ENCODE measurements at regions not wholly inside any gene's neighbourhood (a gene's known extent, or its start where the extent isn't known, plus 50 kb on each side); places are given as distances from the start of the nearest gene placed in this dataset.
"Not testable (repeated sequence)": the region's sequence is repeated elsewhere in the genome, so short reads cannot be mapped to it uniquely, and the experiment has no call there.

DNA sequence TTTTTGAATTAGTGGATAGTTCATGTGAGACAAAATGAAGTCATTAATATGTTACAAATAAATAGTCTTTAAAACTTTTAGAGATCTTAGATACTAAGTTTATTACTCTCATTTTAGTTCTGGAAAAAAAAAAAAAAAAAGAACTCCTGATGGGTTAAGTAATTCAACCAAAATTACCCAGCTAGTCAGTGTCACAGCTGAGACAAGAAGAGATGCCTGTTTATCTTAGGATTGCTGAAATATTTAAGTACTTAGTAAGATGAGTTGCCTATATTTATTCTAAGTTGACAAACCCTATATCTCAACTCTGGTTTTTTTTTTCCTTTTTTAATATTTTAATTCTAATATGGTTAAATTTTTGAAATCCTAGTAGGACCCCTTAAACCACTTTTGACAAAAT, 781.0 kb upstream of the LRRN3 start:
- H3K4me1 ChIP-seq (ENCODE audit: control insufficient read depth in 1 of 2, insufficient read depth in 2 of 2, low read length in 2 of 2) = no peaks in the 10 kb centered on the region
- no peak overlapping the region for H3K27ac ChIP-seq (ENCODE audit: low read depth, low read length)
- no peaks in the 10 kb centered on the region for H3K36me3 ChIP-seq (ENCODE audit: control insufficient read depth in 1 of 2, insufficient read depth in 2 of 2, low read length in 2 of 2)
- no peaks in the 10 kb centered on the region for H3K27me3 ChIP-seq (ENCODE audit: control insufficient read depth in 1 of 2, insufficient read depth in 2 of 2, low read length in 2 of 2)
- H3K9me3 ChIP-seq (ENCODE audit: control insufficient read depth in 1 of 2, low read length in 2 of 2) = no peaks in the 10 kb centered on the region
- no peak overlapping the region for H3K9ac ChIP-seq (ENCODE audit: low read depth in 1 of 2, low read length in 2 of 2)
- no peak overlapping the region for H3K4me3 ChIP-seq (ENCODE audit: low read depth in 1 of 2, low read length in 2 of 2)

DNA sequence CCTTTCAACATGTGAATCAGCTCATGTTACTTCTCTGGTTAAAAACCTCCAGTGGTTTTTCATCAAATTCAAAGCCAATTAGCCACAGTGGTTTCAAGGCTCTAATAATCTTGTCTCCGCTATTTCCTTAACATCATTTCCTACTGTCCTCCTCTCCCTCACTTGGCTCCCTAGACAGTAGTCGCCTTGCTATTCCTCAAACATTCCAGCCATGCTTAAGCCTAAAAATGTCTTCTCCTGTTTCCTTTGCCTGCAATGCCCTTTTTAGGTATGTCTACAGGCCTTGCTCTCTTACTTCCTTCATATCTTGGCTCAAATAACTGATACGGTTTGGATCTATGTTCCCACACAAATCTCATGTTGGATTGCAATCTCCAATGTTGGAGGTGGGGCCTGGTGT, 779.4 kb upstream of the LRRN3 start:
- no peak overlapping the region for H3K27ac ChIP-seq (ENCODE audit: low read depth, low read length)
- no peaks in the 10 kb centered on the region for H3K27me3 ChIP-seq (ENCODE audit: control insufficient read depth in 1 of 2, insufficient read depth in 2 of 2, low read length in 2 of 2)
- H3K4me3 ChIP-seq (ENCODE audit: low read depth in 1 of 2, low read length in 2 of 2) = no peak overlapping the region
- H3K9me3 ChIP-seq (ENCODE audit: control insufficient read depth in 1 of 2, low read length in 2 of 2) = no peaks in the 10 kb centered on the region
- no peak overlapping the region for H3K9ac ChIP-seq (ENCODE audit: low read depth in 1 of 2, low read length in 2 of 2)
- no peaks in the 10 kb centered on the region for H3K4me1 ChIP-seq (ENCODE audit: control insufficient read depth in 1 of 2, insufficient read depth in 2 of 2, low read length in 2 of 2)
- H3K36me3 ChIP-seq (ENCODE audit: control insufficient read depth in 1 of 2, insufficient read depth in 2 of 2, low read length in 2 of 2) = no peaks in the 10 kb centered on the region

- Histone ChIP-seq H3K9ac (ENCODE audit: low read depth in 1 of 2, low read length in 2 of 2) (no peak overlapping the region), H3K27me3 (ENCODE audit: control insufficient read depth in 1 of 2, insufficient read depth in 2 of 2, low read length in 2 of 2) (no peaks in the 10 kb centered on the region), H3K4me1 (ENCODE audit: control insufficient read depth in 1 of 2, insufficient read depth in 2 of 2, low read length in 2 of 2) (no peaks in the 10 kb centered on the region), H3K4me3 (ENCODE audit: low read depth in 1 of 2, low read length in 2 of 2) (no peak overlapping the region), H3K27ac (ENCODE audit: low read depth, low read length) (no peak overlapping the region), H3K36me3 (ENCODE audit: control insufficient read depth in 1 of 2, insufficient read depth in 2 of 2, low read length in 2 of 2) (no peaks in the 10 kb centered on the region), H3K9me3 (ENCODE audit: control insufficient read depth in 1 of 2, low read length in 2 of 2) (peaks cover 0 to 2% of the 10 kb centered on the region in 2 donors)
These were observed 773.2 kb upstream of the LRRN3 start for GRCh38 chr7:110317541-110318265.

DNA sequence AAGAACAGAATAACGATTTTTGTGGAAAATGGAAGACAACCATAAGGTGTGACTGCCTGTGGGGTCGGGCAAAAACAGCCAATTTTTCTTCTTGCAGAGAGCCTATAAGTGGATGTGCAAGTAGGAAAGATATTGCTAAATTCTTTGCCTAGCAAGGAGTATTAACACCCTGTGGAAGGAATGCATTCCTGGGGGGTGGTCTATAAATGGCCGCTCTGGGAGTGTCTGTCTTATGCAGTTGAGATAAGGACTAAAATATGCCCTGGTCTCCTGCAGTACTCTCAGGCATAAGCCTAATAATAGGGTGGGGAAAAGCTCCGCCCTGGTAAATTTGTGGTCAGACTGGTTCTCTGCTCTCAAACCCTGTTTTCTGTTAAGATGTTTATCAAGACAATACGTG, 770.6 kb upstream of the LRRN3 start:
- H3K9me3 ChIP-seq (ENCODE audit: control insufficient read depth in 1 of 2, low read length in 2 of 2); H3K4me1 ChIP-seq (ENCODE audit: control insufficient read depth in 1 of 2, insufficient read depth in 2 of 2, low read length in 2 of 2): not testable (repeated sequence)

DNA sequence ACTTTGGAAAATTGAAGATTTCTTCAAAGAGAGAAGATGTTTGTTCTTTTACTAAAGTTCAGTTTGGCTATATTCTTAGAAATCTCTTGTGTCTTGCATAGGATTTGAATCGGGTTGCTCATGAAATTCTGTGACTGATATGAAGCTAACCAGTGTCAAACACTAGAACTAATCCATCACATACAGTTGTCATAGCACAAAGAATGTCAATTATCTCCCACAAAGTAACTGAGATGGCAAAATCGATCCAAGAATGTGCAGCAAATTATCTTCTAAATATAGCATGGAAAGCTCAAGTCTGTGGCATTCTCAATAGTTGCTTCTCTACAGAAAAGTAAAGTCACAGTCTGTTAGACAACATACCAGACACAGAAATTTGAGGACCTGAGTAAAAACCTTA, 768.1 kb upstream of the LRRN3 start:
- no peaks in the 10 kb centered on the region for H3K36me3 ChIP-seq (ENCODE audit: control insufficient read depth in 1 of 2, insufficient read depth in 2 of 2, low read length in 2 of 2)
- H3K27me3 ChIP-seq (ENCODE audit: control insufficient read depth in 1 of 2, insufficient read depth in 2 of 2, low read length in 2 of 2) = no peaks in the 10 kb centered on the region
- H3K27ac ChIP-seq (ENCODE audit: low read depth, low read length) = no peak overlapping the region
- H3K4me3 ChIP-seq (ENCODE audit: low read depth in 1 of 2, low read length in 2 of 2) = no peak overlapping the region
- H3K9ac ChIP-seq (ENCODE audit: low read depth in 1 of 2, low read length in 2 of 2) = no peak overlapping the region
- peaks cover 0 to 2% of the 10 kb centered on the region in 2 donors for H3K9me3 ChIP-seq (ENCODE audit: control insufficient read depth in 1 of 2, low read length in 2 of 2)
- no peaks in the 10 kb centered on the region for H3K4me1 ChIP-seq (ENCODE audit: control insufficient read depth in 1 of 2, insufficient read depth in 2 of 2, low read length in 2 of 2)

More for the DNA sequence above, 770.6 kb upstream of the LRRN3 start:
- not testable (repeated sequence) for H3K4me3 ChIP-seq (ENCODE audit: low read depth in 1 of 2, low read length in 2 of 2); H3K27me3 ChIP-seq (ENCODE audit: control insufficient read depth in 1 of 2, insufficient read depth in 2 of 2, low read length in 2 of 2); H3K27ac ChIP-seq (ENCODE audit: low read depth, low read length); H3K36me3 ChIP-seq (ENCODE audit: control insufficient read depth in 1 of 2, insufficient read depth in 2 of 2, low read length in 2 of 2); H3K9ac ChIP-seq (ENCODE audit: low read depth in 1 of 2, low read length in 2 of 2)

GRCh38 chr7:110326966-110327365, 764.0 kb upstream of the LRRN3 start:
- no peaks in the 10 kb centered on the region for H3K9me3 ChIP-seq (ENCODE audit: control insufficient read depth in 1 of 2, low read length in 2 of 2)
- H3K4me1 ChIP-seq (ENCODE audit: control insufficient read depth in 1 of 2, insufficient read depth in 2 of 2, low read length in 2 of 2) = no peaks in the 10 kb centered on the region
- H3K27ac ChIP-seq (ENCODE audit: low read depth, low read length) = no peak overlapping the region
- H3K9ac ChIP-seq (ENCODE audit: low read depth in 1 of 2, low read length in 2 of 2) = no peak overlapping the region
- H3K4me3 ChIP-seq (ENCODE audit: low read depth in 1 of 2, low read length in 2 of 2) = no peak overlapping the region
- H3K27me3 ChIP-seq (ENCODE audit: control insufficient read depth in 1 of 2, insufficient read depth in 2 of 2, low read length in 2 of 2) = no peaks in the 10 kb centered on the region
- no peaks in the 10 kb centered on the region for H3K36me3 ChIP-seq (ENCODE audit: control insufficient read depth in 1 of 2, insufficient read depth in 2 of 2, low read length in 2 of 2)

- H3K36me3 ChIP-seq (ENCODE audit: control insufficient read depth in 1 of 2, insufficient read depth in 2 of 2, low read length in 2 of 2) = no peaks in the 10 kb centered on the region
- no peaks in the 10 kb centered on the region for H3K4me1 ChIP-seq (ENCODE audit: control insufficient read depth in 1 of 2, insufficient read depth in 2 of 2, low read length in 2 of 2)
- H3K9ac ChIP-seq (ENCODE audit: low read depth in 1 of 2, low read length in 2 of 2) = no peak overlapping the region
- peaks cover 0 to 3% of the 10 kb centered on the region in 2 donors for H3K9me3 ChIP-seq (ENCODE audit: control insufficient read depth in 1 of 2, low read length in 2 of 2)
- H3K27me3 ChIP-seq (ENCODE audit: control insufficient read depth in 1 of 2, insufficient read depth in 2 of 2, low read length in 2 of 2) = no peaks in the 10 kb centered on the region
- H3K4me3 ChIP-seq (ENCODE audit: low read depth in 1 of 2, low read length in 2 of 2) = no peak overlapping the region
- no peak overlapping the region for H3K27ac ChIP-seq (ENCODE audit: low read depth, low read length)
These were observed 754.5 kb upstream of the LRRN3 start for GRCh38 chr7:110336423-110336822.

DNA sequence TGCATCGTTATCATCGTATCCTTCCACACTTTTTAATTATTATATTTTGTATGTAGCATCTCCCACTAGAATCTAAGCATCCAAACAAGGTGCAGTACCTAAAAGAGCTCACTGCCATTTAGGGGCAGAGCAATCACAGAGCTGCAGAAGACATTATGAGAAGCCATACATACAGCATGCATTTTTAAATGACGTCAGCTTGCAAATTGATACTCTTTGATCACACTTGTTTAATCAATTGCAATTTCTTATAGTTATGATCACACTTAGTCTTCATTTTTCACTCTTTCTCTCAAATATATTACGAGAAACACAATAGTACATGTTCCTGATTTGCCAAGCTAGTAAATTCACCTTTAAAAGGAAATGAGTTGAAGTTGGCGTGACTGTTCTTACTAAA, 753.3 kb upstream of the LRRN3 start:
- no peaks in the 10 kb centered on the region for H3K27me3 ChIP-seq (ENCODE audit: control insufficient read depth in 1 of 2, insufficient read depth in 2 of 2, low read length in 2 of 2)
- H3K36me3 ChIP-seq (ENCODE audit: control insufficient read depth in 1 of 2, insufficient read depth in 2 of 2, low read length in 2 of 2) = no peaks in the 10 kb centered on the region
- no peak overlapping the region for H3K27ac ChIP-seq (ENCODE audit: low read depth, low read length)
- peaks cover 0 to 3% of the 10 kb centered on the region in 2 donors for H3K9me3 ChIP-seq (ENCODE audit: control insufficient read depth in 1 of 2, low read length in 2 of 2)
- H3K4me3 ChIP-seq (ENCODE audit: low read depth in 1 of 2, low read length in 2 of 2) = no peak overlapping the region
- H3K4me1 ChIP-seq (ENCODE audit: control insufficient read depth in 1 of 2, insufficient read depth in 2 of 2, low read length in 2 of 2) = no peaks in the 10 kb centered on the region
- H3K9ac ChIP-seq (ENCODE audit: low read depth in 1 of 2, low read length in 2 of 2) = no peak overlapping the region

DNA sequence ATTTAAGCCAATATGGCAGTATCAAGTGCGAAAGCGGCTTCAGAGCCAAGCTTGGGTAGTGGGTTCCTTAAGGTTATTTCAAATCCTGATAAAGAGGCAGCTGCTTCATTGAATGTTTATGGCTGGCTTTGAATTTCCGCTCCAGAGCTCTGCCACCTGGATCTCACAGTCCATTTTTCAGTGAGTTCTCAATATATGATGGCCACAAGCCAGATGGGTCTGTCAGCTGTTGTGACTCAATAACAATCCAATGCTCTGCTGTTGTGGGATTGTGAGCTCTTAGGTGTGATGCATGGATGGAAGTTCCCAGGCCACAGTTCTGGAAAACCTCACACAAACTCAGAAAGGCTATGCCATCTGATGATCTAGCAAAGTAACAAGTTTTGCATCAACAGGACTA, 743.8 kb upstream of the LRRN3 start:
- Histone ChIP-seq H3K4me1 (ENCODE audit: control insufficient read depth in 1 of 2, insufficient read depth in 2 of 2, low read length in 2 of 2) (no peaks in the 10 kb centered on the region), H3K9me3 (ENCODE audit: control insufficient read depth in 1 of 2, low read length in 2 of 2) (no peaks in the 10 kb centered on the region), H3K27me3 (ENCODE audit: control insufficient read depth in 1 of 2, insufficient read depth in 2 of 2, low read length in 2 of 2) (no peaks in the 10 kb centered on the region)

DNA sequence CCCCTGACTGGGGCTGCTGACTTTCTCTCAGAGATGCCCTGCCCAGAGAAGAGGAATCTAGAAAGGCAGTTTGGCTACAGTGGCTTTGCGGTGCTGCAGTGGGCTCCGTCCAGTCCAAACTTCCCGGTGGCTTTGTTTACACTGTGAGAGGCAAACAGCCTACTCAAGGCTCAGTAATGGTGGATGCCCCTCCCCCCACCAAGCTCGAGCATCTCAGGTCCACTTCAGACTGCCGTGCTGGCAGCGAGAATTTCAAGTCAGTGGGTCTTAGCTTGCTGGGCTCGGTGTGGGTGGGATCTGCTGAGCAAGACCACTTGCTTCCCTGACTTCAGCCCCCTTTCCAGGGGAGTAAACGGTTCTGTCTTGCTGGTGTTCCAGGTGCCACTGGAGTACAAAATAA, 734.5 kb upstream of the LRRN3 start:
- Histone ChIP-seq H3K4me1 (ENCODE audit: control insufficient read depth in 1 of 2, insufficient read depth in 2 of 2, low read length in 2 of 2) (no peaks in the 10 kb centered on the region), H3K9me3 (ENCODE audit: control insufficient read depth in 1 of 2, low read length in 2 of 2) (no peaks in the 10 kb centered on the region)

More for the DNA sequence above, 743.8 kb upstream of the LRRN3 start:
- Histone ChIP-seq H3K4me3 (ENCODE audit: low read depth in 1 of 2, low read length in 2 of 2) (no peak overlapping the region), H3K9ac (ENCODE audit: low read depth in 1 of 2, low read length in 2 of 2) (no peak overlapping the region), H3K36me3 (ENCODE audit: control insufficient read depth in 1 of 2, insufficient read depth in 2 of 2, low read length in 2 of 2) (no peaks in the 10 kb centered on the region), H3K27ac (ENCODE audit: low read depth, low read length) (no peak overlapping the region)

More for the DNA sequence above, 734.5 kb upstream of the LRRN3 start:
- H3K4me3 ChIP-seq (ENCODE audit: low read depth in 1 of 2, low read length in 2 of 2) = no peak overlapping the region
- H3K9ac ChIP-seq (ENCODE audit: low read depth in 1 of 2, low read length in 2 of 2) = no peak overlapping the region
- no peak overlapping the region for H3K27ac ChIP-seq (ENCODE audit: low read depth, low read length)
- no peaks in the 10 kb centered on the region for H3K36me3 ChIP-seq (ENCODE audit: control insufficient read depth in 1 of 2, insufficient read depth in 2 of 2, low read length in 2 of 2)
- no peaks in the 10 kb centered on the region for H3K27me3 ChIP-seq (ENCODE audit: control insufficient read depth in 1 of 2, insufficient read depth in 2 of 2, low read length in 2 of 2)

All from duodenal mucosa (tissue), 2 donors.